H1 (cell line): ENCODE measurements at regions not wholly inside any gene's neighbourhood (a gene's known extent, or its start where the extent isn't known, plus 50 kb on each side); places are given as distances from the start of the nearest gene placed in this dataset.

Source experiments
- CTCF ChIA-PET: fragments of 300-600 bp; sonication (Branson Sonifier 250); formaldehyde crosslinking; loops from one replicate; lab custom pipeline; 2021; ENCODE audit not compliant: partially characterized antibody; lab: Charles Lee
- POLR2A ChIA-PET: fragments of 300-600 bp; sonication (Branson Sonifier 250); formaldehyde crosslinking; loops from one replicate; lab custom pipeline; 2021; ENCODE audit warnings: inconsistent platforms; ENCODE audit not compliant: partially characterized antibody; lab: Charles Lee
- DNase-seq, 2 experiments: peaks; one replicate each; pipeline versions ENCODE4 v3.0.0 to v3.0.0-alpha.2; 2010 to 2022; ENCODE audit warnings: low spot score in 2 of 2, low read depth in 1 of 2, mixed read lengths in 1 of 2
- FAIRE-seq: peaks from 2 replicates; lab custom pipeline; 2011; peaks lifted over from hg19 to GRCh38; lab: Jason Lieb, UNC
- H2AFZ ChIP-seq: 2 replicates; pipeline ENCODE4 v1.8.1; 2012; ENCODE audit warnings: low read length, inconsistent platforms
- H2AK5ac ChIP-seq: 2 replicates; pipeline ENCODE4 v1.6.1; 2013; ENCODE audit warnings: low read depth, low read length
- H2BK120ac ChIP-seq: replicated peaks from 2 replicates; pipeline ENCODE3; 2013; ENCODE audit warnings: low read depth, low read length, inconsistent platforms
- H2BK12ac ChIP-seq: 2 replicates; pipeline ENCODE4 v1.6.1; 2013; ENCODE audit warnings: low read depth, low read length
- H2BK15ac ChIP-seq: 2 replicates; pipeline ENCODE4 v1.6.1; 2013; ENCODE audit warnings: low read length
- H2BK20ac ChIP-seq: 2 replicates; pipeline ENCODE4 v1.6.1; 2013; ENCODE audit warnings: low read length
- H2BK5ac ChIP-seq: 2 replicates; pipeline ENCODE4 v1.6.1; 2013; ENCODE audit warnings: low read depth, low read length
- H3K14ac ChIP-seq: 2 replicates; pipeline ENCODE4 v1.6.1; 2013; ENCODE audit warnings: inconsistent platforms; ENCODE audit not compliant: insufficient read length
- H3K18ac ChIP-seq: 2 replicates; pipeline ENCODE4 v1.6.1; 2013; ENCODE audit warnings: low read length; ENCODE audit errors: extremely low read depth
- H3K23ac ChIP-seq: 2 replicates; pipeline ENCODE4 v1.6.1; 2013; ENCODE audit warnings: inconsistent platforms; ENCODE audit not compliant: insufficient read length
- H3K23me2 ChIP-seq: 2 replicates; pipeline ENCODE4 v1.6.1; 2013; ENCODE audit warnings: low read depth, low read length
- H3K27ac ChIP-seq: 2 replicates; pipeline ENCODE4 v1.6.1; 2011; ENCODE audit warnings: low read depth, low read length, inconsistent platforms
- H3K27me3 ChIP-seq, 4 experiments: replicated peaks in 1 of 4; 1 replicate in 1 of 4; 2 replicates in 3 of 4; pipeline versions ENCODE4 v1.6.1 to v1.8.1; 2011 to 2013; ENCODE audit warnings: low read length in 3 of 4, mild to moderate bottlenecking in 3 of 4, inconsistent platforms in 2 of 4, mixed read lengths in 2 of 4, moderate library complexity in 1 of 4; ENCODE audit not compliant: control insufficient read depth in 3 of 4, insufficient read depth in 3 of 4; ENCODE audit errors: extremely low read depth in 1 of 4
- H3K36me3 ChIP-seq, 4 experiments: 2 replicates each; pipeline versions ENCODE4 v1.6.1 to v1.8.1; 2011 to 2013; ENCODE audit warnings: mild to moderate bottlenecking in 4 of 4, low read length in 3 of 4, moderate library complexity in 2 of 4, control low read depth in 1 of 4, inconsistent platforms in 1 of 4; ENCODE audit not compliant: insufficient read depth in 4 of 4, control insufficient read depth in 2 of 4
- H3K4ac ChIP-seq: replicated peaks from 2 replicates; pipeline ENCODE3; 2013; ENCODE audit warnings: low read length, low read depth, mixed read lengths, inconsistent platforms; ENCODE audit not compliant: insufficient read length
- H3K4me1 ChIP-seq, 4 experiments: replicated peaks in 1 of 4; 1 replicate in 1 of 4; 2 replicates in 3 of 4; pipeline versions ENCODE4 v1.6.1 to v1.8.1; 2011 to 2013; ENCODE audit warnings: low read length in 3 of 4, inconsistent platforms in 2 of 4, mixed read lengths in 1 of 4; ENCODE audit not compliant: insufficient read depth in 4 of 4, control insufficient read depth in 3 of 4
- H3K4me2 ChIP-seq, 2 experiments: 2 replicates each; pipeline versions ENCODE4 v1.6.1 to v1.8.1; 2011 to 2013; ENCODE audit warnings: low read depth in 2 of 2, low read length in 2 of 2, control low read depth in 1 of 2, inconsistent platforms in 1 of 2, mild to moderate bottlenecking in 1 of 2; ENCODE audit not compliant: insufficient read depth in 1 of 2
- H3K4me3 ChIP-seq, 4 experiments: fragments of 200-600, 300-600 bp in 1 of 4; sonication (generic), shearing (Covaris generic), sonication (Bioruptor Twin) in 1 of 4; 2 replicates each; pipeline versions ENCODE4 v1.5.1 to v1.8.1; 2011 to 2016; ENCODE audit warnings: low read length in 4 of 4, low read depth in 3 of 4, control low read depth in 2 of 4, inconsistent platforms in 2 of 4, mild to moderate bottlenecking in 2 of 4, mixed read lengths in 1 of 4, moderate library complexity in 1 of 4; ENCODE audit not compliant: insufficient read depth in 2 of 4; ENCODE audit errors: extremely low read depth in 1 of 4
- H3K56ac ChIP-seq: replicated peaks from 2 replicates; pipeline ENCODE3; 2013; ENCODE audit warnings: low read depth, mild to moderate bottlenecking, mixed read lengths, low read length, inconsistent platforms; ENCODE audit not compliant: insufficient read length
- H3K79me1 ChIP-seq: 2 replicates; pipeline ENCODE4 v1.6.1; 2013; ENCODE audit warnings: low read depth, low read length, control low read depth
- H3K79me2 ChIP-seq, 2 experiments: 2 replicates each; pipeline versions ENCODE4 v1.6.1 to v1.8.1; 2012 to 2013; ENCODE audit warnings: low read length in 2 of 2, mild to moderate bottlenecking in 2 of 2, inconsistent platforms in 1 of 2; ENCODE audit not compliant: insufficient read depth in 2 of 2, control insufficient read depth in 1 of 2
- H3K9ac ChIP-seq, 4 experiments: replicated peaks in 1 of 4; 1 replicate in 1 of 4; 2 replicates in 3 of 4; pipeline versions ENCODE4 v1.6.1 to v1.8.1; 2011 to 2013; ENCODE audit warnings: low read depth in 3 of 4, low read length in 3 of 4, control low read depth in 2 of 4, mild to moderate bottlenecking in 2 of 4, moderate library complexity in 2 of 4, inconsistent platforms in 1 of 4; ENCODE audit errors: extremely low read depth in 1 of 4
- H3K9me3 ChIP-seq, 2 experiments: 2 replicates each; pipeline versions ENCODE4 v1.6.1 to v1.8.1; 2012 to 2013; ENCODE audit warnings: mild to moderate bottlenecking in 2 of 2, moderate library complexity in 2 of 2, control low read depth in 1 of 2, inconsistent platforms in 1 of 2, low read depth in 1 of 2, low read length in 1 of 2, mixed read lengths in 1 of 2; ENCODE audit not compliant: insufficient read depth in 2 of 2
- H4K20me1 ChIP-seq, 2 experiments: replicated peaks in 1 of 2; 2 replicates each; pipeline versions ENCODE3 to v1.8.1; 2011 to 2013; ENCODE audit warnings: inconsistent platforms in 2 of 2, low read length in 2 of 2, mild to moderate bottlenecking in 1 of 2; ENCODE audit not compliant: insufficient read depth in 2 of 2, control insufficient read depth in 1 of 2
- H4K5ac ChIP-seq: 2 replicates; pipeline ENCODE4 v1.6.1; 2013; ENCODE audit warnings: low read length, low read depth, mixed read lengths, inconsistent platforms; ENCODE audit not compliant: insufficient read length
- H4K8ac ChIP-seq: 2 replicates; pipeline ENCODE4 v1.8.0; 2013; ENCODE audit warnings: mild to moderate bottlenecking, moderate library complexity, low read length, inconsistent platforms; ENCODE audit not compliant: insufficient read depth; ENCODE audit errors: extremely low read depth
- H4K91ac ChIP-seq: replicated peaks from 2 replicates; pipeline ENCODE3; 2013; ENCODE audit warnings: low read length, mixed read lengths, inconsistent platforms; ENCODE audit not compliant: insufficient read length
- HDAC2 ChIP-seq, 2 experiments: fragments of 300-600 bp in 1 of 2; sonication (generic) in 1 of 2; IDR thresholded peaks; 2 replicates each; pipeline ENCODE4 v1.6.1; 2011 to 2012; ENCODE audit warnings: low read depth in 2 of 2, low read length in 2 of 2, mild to moderate bottlenecking in 2 of 2, moderate library complexity in 2 of 2, borderline replicate concordance in 1 of 2, inconsistent platforms in 1 of 2
- RFX5 ChIP-seq: IDR thresholded peaks from 2 replicates; pipeline ENCODE4 v1.6.1; 2011; ENCODE audit warnings: low read depth, low read length, improper control_type of control experiment, borderline replicate concordance
- TCF12 ChIP-seq: IDR thresholded peaks from 2 replicates; pipeline ENCODE4 v1.6.1; 2011; ENCODE audit warnings: low read depth, mild to moderate bottlenecking, low read length
- WGBS, 2 experiments: shearing (Covaris generic) in 1 of 2; methylation state at CpG; one replicate each; pipeline versions ENCODE4 v1.1.6 to v1.1.7; 2013 to 2015; ENCODE audit warnings: low lambda C conversion rate in 2 of 2, mixed read lengths in 2 of 2, inconsistent platforms in 1 of 2, low coverage in 1 of 2, missing lambda C conversion rate in 1 of 2; ENCODE audit not compliant: insufficient replicate concordance in 2 of 2, insufficient coverage in 1 of 2, insufficient read length in 1 of 2; ENCODE audit errors: extremely low coverage in 1 of 2, missing lambda C conversion rate in 1 of 2; 5-methylcytosine and 5-hydroxymethylcytosine counted together
- TF ChIP-seq, protein P1 (sequence below): IDR thresholded peaks from 2 replicates; pipeline ENCODE4 v1.6.1; 2012; ENCODE audit warnings: inconsistent platforms

DNA sequence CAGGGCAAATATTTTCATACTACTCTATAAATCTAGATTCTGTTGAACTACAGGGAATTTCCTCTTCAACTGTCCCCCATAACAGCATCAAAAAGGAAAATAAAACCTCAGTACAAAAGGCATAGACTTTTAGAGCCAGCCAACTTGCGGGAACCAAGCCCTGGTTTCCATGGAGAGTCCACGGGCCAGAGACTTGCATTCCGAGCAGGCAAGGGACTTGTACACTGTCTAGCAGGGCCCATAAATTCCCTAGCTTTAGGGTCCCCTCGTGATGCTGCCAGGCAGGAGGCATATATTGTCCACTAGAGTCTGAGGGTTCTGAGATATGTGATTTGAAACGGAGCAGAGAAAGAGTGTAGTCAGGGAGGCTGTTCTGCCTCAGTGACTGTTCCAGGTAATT lies 153.1 kb upstream of the SLC14A2 start:
- FAIRE-seq (no peak), DNase-seq (no peak)
- Histone ChIP-seq H3K27me3 (no peaks in the 10 kb centered on the region), H4K8ac (no peak overlapping the region), H3K79me2 (no peaks in the 10 kb centered on the region), H3K56ac (no peak overlapping the region), H2BK15ac (no peak overlapping the region), H2AK5ac (no peak overlapping the region), H3K4me3 (no peak overlapping the region), H3K79me1 (no peaks in the 10 kb centered on the region), H3K4me2 (no peak overlapping the region), H3K9ac (no peak overlapping the region), H4K91ac (no peak overlapping the region), H3K9me3 (no peaks in the 10 kb centered on the region), H3K4me1 (no peaks in the 10 kb centered on the region), H2BK20ac (no peak overlapping the region), H2BK120ac (no peak overlapping the region), H3K23me2 (no peaks in the 10 kb centered on the region), H2BK5ac (no peak overlapping the region), H2BK12ac (no peak overlapping the region), H3K23ac (no peak overlapping the region), H2AFZ (no peak overlapping the region), H4K20me1 (no peaks in the 10 kb centered on the region), H3K36me3 (no peaks in the 10 kb centered on the region), H3K27ac (no peak overlapping the region), H4K5ac (no peak overlapping the region), H3K4ac (no peak overlapping the region), H3K18ac (no peak overlapping the region), H3K14ac (no peak overlapping the region)
- POLR2A ChIA-PET, result no interaction called here
- no peak for TF ChIP-seq HDAC2 (IDR thresholded peaks at IDR 0.05; ENCODE audit: borderline replicate concordance in 1 of 2, low read depth in 2 of 2, low read length in 2 of 2)
- TF ChIP-seq, protein P1, sequence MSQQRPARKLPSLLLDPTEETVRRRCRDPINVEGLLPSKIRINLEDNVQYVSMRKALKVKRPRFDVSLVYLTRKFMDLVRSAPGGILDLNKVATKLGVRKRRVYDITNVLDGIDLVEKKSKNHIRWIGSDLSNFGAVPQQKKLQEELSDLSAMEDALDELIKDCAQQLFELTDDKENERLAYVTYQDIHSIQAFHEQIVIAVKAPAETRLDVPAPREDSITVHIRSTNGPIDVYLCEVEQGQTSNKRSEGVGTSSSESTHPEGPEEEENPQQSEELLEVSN, result no peak
- no peak for TF ChIP-seq TCF12
- no peak for TF ChIP-seq RFX5
- 83% methylated on average over 5 of the region's 5 CpGs; no CpG with 5 or more reads in 1 of the 2 experiments for WGBS, 2 experiments
- CTCF ChIA-PET, result no interaction called here
